HG03045 (cell line): ENCODE measurements at regions not wholly inside any gene's neighbourhood (a gene's known extent, or its start where the extent isn't known, plus 50 kb on each side); places are given as distances from the start of the nearest gene placed in this dataset.

Source experiments
- ATAC-seq: cut with Tn5 transposase; IDR thresholded peaks from one replicate; pipeline ENCODE4 v1.9.1; 2021; ENCODE audit warnings: mild to moderate bottlenecking, moderate library complexity; ENCODE audit not compliant: unreplicated experiment

DNA sequence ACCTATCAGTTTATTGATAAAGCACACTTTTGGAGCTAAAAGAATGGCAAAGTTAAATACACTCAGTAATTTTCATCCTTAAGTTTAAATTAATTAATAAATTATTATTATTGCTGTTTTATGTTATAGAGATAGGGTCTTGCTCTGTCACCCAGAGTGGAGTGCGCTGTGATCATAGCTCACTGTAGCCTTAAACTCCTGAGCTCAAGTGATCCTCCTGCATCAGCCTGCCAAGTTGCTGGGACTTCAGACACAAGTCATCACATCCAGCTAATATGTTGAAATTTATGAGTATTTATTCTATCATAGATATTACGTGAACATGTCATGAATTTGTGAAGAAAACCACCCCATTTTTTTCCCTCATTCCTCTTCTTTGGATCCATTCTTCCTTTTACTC is 64.2 kb downstream of the GJA1 start:
- no peak for ATAC-seq

- no peak for ATAC-seq
Measured at GRCh38 chr6:121503589-121503991, 68.1 kb downstream of the GJA1 start.

DNA sequence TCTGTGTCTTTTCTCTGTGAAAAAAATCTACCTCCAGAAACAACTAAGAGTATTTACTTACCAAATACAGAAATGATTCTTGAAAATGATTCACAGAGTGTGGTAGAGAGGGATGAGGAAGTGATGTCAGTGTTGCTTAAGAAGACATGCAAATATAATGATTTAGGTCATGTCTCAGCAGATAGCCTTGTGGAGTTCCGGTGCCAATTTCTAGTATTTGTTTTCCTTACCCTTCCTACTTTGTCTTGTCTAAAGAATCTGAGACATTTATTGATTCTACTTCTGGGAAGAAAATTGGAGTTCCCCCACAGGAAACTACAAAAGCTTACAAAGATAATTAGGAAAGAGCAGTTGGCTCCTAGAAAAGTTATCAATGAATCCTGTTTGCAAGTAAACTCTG is 68.8 kb downstream of the GJA1 start:
- ATAC-seq, result no peak

- ATAC-seq, result no peak
Measured at GRCh38 chr6:121505284-121505683, 69.8 kb downstream of the GJA1 start.

DNA sequence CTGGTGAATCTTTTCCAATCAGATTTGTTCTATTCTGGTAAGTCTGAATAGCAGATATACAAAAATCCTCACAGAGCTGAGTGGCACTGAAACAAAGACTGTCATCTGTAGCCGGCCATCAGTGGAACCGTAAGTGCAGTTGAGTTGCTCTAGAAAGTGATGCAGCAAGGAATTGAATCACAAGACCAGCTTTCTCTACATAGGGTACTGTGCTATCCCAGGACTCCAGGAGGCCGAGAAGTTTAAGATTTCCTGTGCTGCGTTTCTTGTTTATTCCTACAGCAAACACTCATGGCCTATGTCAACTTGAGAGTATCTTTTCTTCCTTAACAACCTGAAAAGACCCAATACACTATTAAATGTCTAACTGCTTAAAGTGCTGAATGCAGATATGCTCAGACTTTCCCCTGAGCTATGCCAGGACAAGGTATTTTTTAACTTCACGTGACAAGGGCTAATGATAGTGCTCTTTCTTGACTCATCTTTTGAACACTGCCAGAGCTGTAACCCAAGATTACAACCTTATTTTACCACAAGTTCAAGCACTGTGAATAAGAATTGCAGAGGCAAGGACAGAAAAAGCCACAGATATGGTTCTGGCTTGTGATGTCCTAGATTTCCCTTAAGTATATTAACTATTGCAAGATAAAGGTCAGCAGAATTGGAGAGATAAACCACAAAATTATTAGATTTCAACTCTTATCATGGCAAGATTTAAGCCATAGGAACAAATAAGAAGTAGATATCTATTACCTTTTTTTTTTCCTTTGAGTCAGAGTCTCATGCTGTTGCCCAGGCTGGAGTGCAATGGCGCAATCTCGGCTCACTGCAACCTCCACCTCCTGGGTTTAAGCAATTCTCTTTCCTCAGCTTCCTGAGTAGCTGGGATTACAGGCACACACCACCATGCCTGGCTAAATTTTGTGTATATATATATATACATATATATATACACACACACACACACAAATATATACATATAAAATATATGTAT is 71.6 kb downstream of the GJA1 start:
- ATAC-seq, result no peak

- no peak for ATAC-seq
Measured at GRCh38 chr6:121510568-121511177, 75.2 kb downstream of the GJA1 start.

- ATAC-seq, result no peak
Measured at GRCh38 chr6:121515630-121516265, 80.3 kb downstream of the GJA1 start.

DNA sequence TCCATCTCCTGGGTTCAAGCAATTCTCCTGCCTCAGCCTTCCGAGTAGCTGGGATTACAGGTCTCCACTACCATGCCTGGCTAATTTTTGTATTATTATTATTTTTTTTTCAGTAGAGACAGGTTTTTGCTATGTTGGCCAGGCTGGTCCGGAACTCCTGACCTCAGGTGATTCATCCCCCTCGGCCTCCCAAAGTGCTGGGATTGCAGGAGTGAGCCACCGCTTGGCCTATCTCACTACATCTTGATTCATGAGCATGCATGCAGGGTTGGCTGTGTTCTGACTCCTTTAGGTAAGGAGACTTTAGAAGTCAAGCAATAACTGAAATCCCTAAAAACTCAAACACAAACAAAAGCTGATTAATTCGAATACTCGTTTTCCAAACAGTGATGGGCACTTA is 80.9 kb downstream of the GJA1 start:
- no peak for ATAC-seq

- ATAC-seq, result no peak
Measured at GRCh38 chr6:121520337-121521163, 85.1 kb downstream of the GJA1 start.

GRCh38 chr6:121521164-121521555 is 85.7 kb downstream of the GJA1 start:
- no peak for ATAC-seq

- ATAC-seq, result no peak
Measured at GRCh38 chr6:121522265-121522664, 86.8 kb downstream of the GJA1 start.

- ATAC-seq, result no peak
Measured at GRCh38 chr6:121522771-121523386, 87.4 kb downstream of the GJA1 start.

- ATAC-seq, result no peak
Measured at GRCh38 chr6:121523628-121524027, 88.2 kb downstream of the GJA1 start.

DNA sequence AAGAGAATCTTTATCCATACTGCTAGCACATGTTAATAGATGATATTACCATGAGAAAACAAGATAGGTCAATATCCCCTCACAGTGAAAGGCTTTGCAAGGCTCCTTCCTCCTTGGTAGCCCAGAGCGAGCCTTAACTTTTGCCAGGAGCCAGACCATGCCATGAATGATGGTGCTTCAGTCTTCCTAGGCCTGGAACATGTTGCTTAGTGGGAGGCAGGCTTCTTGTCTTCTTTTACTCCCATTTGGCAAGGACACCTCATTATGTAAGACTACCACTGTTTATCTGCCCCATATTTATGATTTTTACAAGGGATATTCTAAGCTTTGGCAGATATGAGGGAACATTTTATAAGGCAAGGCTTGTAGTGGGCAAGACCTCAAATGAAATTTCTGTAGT is 90.8 kb downstream of the GJA1 start:
- ATAC-seq, result no peak

DNA sequence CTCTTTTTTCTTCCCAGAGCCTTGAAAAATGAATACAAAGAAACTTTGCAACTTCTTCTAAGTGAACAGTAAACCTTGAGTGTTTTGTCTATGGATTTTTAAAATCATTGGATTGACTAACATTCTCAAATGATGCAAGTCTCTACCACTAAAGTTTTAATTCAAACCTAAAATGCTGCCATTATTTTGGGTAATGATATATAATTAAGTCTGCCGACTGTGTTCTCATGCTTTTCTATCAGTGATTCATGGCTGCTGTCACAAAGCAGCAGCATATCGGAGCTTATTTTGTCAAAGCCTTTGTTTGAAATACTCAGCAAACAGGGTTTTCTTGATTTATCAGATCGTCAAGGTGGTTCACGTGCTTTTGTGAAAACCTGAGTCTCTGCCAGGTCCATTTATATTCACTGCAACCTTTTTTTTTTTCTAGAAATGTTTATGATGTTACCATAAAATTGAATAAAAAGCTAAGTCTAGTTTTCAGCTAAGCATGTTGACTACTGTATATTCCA is 96.3 kb downstream of the GJA1 start:
- ATAC-seq, result no peak

- ATAC-seq, result no peak
Measured at GRCh38 chr6:121533321-121533841, 97.9 kb downstream of the GJA1 start.

DNA sequence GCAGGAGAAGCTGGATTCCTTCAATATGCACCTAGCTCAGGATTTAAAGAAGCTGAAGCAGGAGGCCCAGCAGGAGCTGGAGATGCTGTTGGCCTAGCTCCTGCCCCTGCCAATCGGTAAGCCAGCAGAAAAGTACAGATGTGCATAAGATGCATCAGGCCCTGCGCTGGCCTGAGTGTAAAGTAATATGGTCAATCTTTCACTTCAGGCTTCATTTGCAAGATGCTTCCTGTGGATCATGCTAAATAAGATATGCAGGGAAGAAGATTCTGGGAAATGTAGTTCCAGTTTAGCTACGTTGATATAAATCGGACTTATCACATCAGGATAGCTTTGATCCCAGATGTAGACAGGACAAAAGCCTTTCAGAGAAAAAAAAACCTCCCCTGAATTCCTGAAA is 100.3 kb downstream of the GJA1 start:
- ATAC-seq, result no peak

- no peak for ATAC-seq
Measured at GRCh38 chr6:121536345-121536744, 100.9 kb downstream of the GJA1 start.

- no peak for ATAC-seq
Measured at GRCh38 chr6:121539439-121539838, 104.0 kb downstream of the GJA1 start.

- ATAC-seq, result no peak
Measured at GRCh38 chr6:121540210-121540609, 104.8 kb downstream of the GJA1 start.
